Colonic mucosa (tissue), 4 donors: ENCODE measurements at regions not wholly inside any gene's neighbourhood (a gene's known extent, or its start where the extent isn't known, plus 50 kb on each side); places are given as distances from the start of the nearest gene placed in this dataset.
"Not testable (repeated sequence)": the region's sequence is repeated elsewhere in the genome, so short reads cannot be mapped to it uniquely, and the experiment has no call there.

Experiments used
- DNase-seq: peaks from one replicate; pipeline ENCODE4 v3.0.0-alpha.2; 2020
- H3K27ac ChIP-seq: fragments of 200-600 bp; one replicate; pipeline ENCODE4 v1.8.0; 2021
- H3K27me3 ChIP-seq: fragments of 200-600 bp; one replicate; pipeline ENCODE4 v1.8.0; 2021
- H3K36me3 ChIP-seq: fragments of 200-600 bp; one replicate; pipeline ENCODE4 v1.8.0; 2021
- H3K4me1 ChIP-seq: fragments of 200-600 bp; one replicate; pipeline ENCODE4 v1.8.0; 2021; ENCODE audit warnings: mild to moderate bottlenecking
- H3K4me3 ChIP-seq: fragments of 200-600 bp; one replicate; pipeline ENCODE4 v1.8.0; 2021
- H3K9ac ChIP-seq, 2 donors: one replicate each; pipeline ENCODE4 v1.7.0; 2013; ENCODE audit warnings: control low read depth in 2 of 2, low read depth in 2 of 2, low read length in 2 of 2
- H3K9me3 ChIP-seq: fragments of 200-600 bp; one replicate; pipeline ENCODE4 v1.8.0; 2021
- intact Hi-C: fragments of 100-400 bp; cut with DNase I; formaldehyde crosslinking; loops from one replicate; pipeline ENCODE4 v1.14.1; 2022
- TF ChIP-seq, protein P1 (sequence below): fragments of 200-600 bp; IDR thresholded peaks from one replicate; pipeline ENCODE4 v1.8.0; 2022; ENCODE audit warnings: antibody characterized with exemption, mild to moderate bottlenecking
- donor health status: healthy.
- donor health status: DM: no; HTN: no; CAD: no.
- donor health status: DM: no; HTN: no; CAD: no.

DNA sequence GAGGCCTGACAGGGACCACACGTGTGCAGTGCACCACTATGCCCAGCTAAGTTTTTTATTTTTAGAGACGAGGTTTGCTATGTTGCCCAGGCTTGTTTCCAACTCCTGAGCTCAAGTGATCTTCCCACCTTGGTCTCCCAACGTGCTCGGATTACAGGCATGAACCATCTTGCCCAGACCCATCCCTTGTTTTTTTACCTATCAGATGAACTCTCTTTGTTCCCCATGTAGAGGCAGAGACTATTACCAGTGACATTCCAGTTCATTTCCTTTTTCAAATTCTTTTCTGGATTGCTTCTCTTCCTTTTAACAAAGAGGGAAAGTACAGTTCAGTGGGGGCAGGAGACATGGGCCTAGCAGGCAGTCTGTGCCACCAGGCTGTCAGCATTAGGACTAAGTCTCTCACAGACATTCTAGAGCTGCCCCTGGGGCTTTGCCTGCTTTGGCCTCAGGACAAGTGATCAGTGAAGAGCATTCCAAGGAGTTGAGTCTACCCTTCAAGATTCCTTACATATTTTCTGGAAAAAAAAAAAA, 103.5 kb upstream of the SLC7A14 start:
- TF ChIP-seq, protein P1, sequence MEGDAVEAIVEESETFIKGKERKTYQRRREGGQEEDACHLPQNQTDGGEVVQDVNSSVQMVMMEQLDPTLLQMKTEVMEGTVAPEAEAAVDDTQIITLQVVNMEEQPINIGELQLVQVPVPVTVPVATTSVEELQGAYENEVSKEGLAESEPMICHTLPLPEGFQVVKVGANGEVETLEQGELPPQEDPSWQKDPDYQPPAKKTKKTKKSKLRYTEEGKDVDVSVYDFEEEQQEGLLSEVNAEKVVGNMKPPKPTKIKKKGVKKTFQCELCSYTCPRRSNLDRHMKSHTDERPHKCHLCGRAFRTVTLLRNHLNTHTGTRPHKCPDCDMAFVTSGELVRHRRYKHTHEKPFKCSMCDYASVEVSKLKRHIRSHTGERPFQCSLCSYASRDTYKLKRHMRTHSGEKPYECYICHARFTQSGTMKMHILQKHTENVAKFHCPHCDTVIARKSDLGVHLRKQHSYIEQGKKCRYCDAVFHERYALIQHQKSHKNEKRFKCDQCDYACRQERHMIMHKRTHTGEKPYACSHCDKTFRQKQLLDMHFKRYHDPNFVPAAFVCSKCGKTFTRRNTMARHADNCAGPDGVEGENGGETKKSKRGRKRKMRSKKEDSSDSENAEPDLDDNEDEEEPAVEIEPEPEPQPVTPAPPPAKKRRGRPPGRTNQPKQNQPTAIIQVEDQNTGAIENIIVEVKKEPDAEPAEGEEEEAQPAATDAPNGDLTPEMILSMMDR: no peak
- no peak overlapping the region for H3K9ac ChIP-seq

DNA sequence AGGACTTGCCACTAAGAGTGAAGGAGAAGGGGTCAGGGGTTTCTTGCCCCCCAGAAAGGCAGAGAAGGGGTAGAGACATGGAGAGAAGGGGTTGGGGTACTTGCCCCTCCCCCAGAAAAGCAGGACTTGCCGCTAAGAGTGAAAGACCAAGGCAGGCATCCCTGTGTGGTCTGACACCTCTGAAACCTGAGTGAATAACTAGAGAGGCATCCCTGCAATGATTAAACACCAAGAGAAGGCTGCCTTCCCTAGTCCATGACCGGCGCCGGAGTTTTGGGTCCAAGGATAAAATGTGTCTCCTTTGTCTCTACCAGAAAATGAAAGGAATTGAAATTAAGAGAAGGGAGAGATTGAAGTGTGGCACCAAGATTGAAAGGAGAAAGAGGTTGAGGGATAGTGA, 102.3 kb upstream of the SLC7A14 start:
- intact Hi-C loops, H3K27ac ChIP-seq, H3K36me3 ChIP-seq, H3K4me3 ChIP-seq, H3K4me1 ChIP-seq, DNase-seq, H3K9me3 ChIP-seq, H3K27me3 ChIP-seq, H3K9ac ChIP-seq: not testable (repeated sequence)

More for the DNA sequence above, 103.5 kb upstream of the SLC7A14 start:
- intact Hi-C loops: no loop called here
- Histone ChIP-seq H3K27me3 (no peaks in the 10 kb centered on the region), H3K36me3 (no peaks in the 10 kb centered on the region), H3K4me3 (no peak overlapping the region), H3K4me1 (no peaks in the 10 kb centered on the region), H3K27ac (no peak overlapping the region), H3K9me3 (no peaks in the 10 kb centered on the region)
- no peak for DNase-seq

DNA sequence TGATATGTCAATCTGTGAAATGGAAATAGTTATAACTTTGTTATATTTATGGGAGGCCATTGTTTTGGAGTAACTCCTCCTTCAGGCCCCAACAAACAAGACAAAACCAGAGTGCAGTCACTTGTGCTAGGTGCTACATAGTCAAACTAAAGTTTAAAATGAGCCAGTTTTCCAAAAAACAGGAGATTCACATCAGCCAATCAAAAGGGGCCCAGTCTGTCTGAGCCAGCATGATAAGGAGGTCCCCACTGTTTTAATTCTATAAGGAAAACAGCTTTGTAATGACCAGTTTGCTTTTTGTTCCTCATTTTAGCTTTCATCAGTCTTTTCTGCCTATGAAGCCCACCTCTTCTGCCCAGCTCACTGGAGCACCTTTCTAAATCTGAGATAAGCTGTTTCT, 94.7 kb upstream of the SLC7A14 start:
- intact Hi-C loops: no loop called here
- TF ChIP-seq, protein P1: no peak
- no peaks in the 10 kb centered on the region for H3K27me3 ChIP-seq
- H3K36me3 ChIP-seq: no peaks in the 10 kb centered on the region
- H3K4me1 ChIP-seq: no peaks in the 10 kb centered on the region
- H3K4me3 ChIP-seq: no peak overlapping the region
- H3K27ac ChIP-seq: no peak overlapping the region
- H3K9me3 ChIP-seq: no peaks in the 10 kb centered on the region
- H3K9ac ChIP-seq: no peak overlapping the region
- DNase-seq: no peak

DNA sequence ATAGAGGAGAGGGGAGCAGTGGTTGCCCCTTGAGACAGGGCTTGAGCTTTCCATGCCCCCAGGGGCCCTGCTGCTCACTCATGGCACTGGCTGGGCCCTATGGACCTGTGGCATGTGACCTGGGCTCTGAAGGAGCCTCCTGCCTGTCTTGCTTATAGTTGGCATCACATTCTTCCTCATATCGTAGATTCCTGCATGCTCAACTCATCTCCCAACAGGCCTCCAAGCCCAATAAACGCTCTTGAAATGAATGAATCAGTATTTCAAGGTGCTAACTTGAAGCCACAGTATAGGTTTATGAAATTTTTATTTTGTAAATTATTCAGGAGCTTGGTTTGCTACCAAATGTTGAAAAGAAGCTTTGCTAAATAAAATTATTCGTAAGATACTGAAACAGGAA, 93.3 kb upstream of the SLC7A14 start:
- intact Hi-C loops: no loop called here
- H3K4me3 ChIP-seq: no peak overlapping the region
- DNase-seq: no peak
- H3K36me3 ChIP-seq: no peaks in the 10 kb centered on the region
- H3K9ac ChIP-seq: no peak overlapping the region
- H3K27me3 ChIP-seq: no peaks in the 10 kb centered on the region
- H3K9me3 ChIP-seq: no peaks in the 10 kb centered on the region
- TF ChIP-seq, protein P1: no peak
- no peak overlapping the region for H3K27ac ChIP-seq
- H3K4me1 ChIP-seq: no peaks in the 10 kb centered on the region

DNA sequence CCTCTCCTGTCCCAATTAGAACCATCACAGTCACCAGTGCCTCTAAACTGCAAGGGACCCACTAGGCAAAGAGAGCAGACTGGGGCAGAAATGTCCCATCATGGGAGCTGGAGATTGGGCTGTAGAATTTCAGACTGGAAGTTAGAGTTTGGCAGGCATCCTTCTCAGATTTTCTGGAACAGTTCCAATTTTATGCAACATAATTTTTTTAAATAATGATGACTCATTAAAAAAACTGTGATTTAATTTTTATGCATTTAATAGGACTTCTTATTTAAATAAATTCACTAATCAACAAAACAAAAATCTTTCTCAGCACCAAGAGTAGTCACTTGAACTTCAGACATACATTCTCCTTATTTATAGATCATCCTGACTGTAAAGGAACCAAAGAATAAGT, 84.6 kb upstream of the SLC7A14 start:
- Histone ChIP-seq H3K4me1 (no peaks in the 10 kb centered on the region), H3K27ac (no peak overlapping the region), H3K27me3 (no peaks in the 10 kb centered on the region), H3K9ac (no peak overlapping the region), H3K9me3 (no peaks in the 10 kb centered on the region), H3K36me3 (no peaks in the 10 kb centered on the region), H3K4me3 (no peak overlapping the region)
- DNase-seq: no peak
- intact Hi-C loops: no loop called here
- TF ChIP-seq, protein P1: no peak

DNA sequence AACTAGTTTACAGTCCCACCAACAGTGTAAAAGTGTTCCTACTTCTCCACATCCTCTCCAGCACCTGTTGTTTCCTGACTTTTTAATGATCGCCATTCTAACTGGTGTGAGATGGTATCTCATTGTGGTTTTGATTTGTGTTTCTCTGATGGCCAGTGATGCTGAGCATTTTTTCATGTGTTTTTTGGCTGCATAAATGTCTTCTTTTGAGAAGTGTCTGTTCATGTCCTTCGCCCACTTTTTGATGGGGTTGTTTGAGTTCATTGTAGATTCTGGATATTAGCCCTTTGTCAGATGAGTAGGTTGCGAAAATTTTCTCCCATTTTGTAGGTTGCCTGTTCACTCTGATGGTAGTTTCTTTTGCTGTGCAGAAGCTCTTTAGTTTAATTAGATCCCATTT, 77.1 kb upstream of the SLC7A14 start:
- H3K9me3 ChIP-seq, H3K36me3 ChIP-seq, H3K4me1 ChIP-seq, H3K9ac ChIP-seq, intact Hi-C loops, DNase-seq, H3K4me3 ChIP-seq, H3K27ac ChIP-seq, H3K27me3 ChIP-seq: not testable (repeated sequence)

DNA sequence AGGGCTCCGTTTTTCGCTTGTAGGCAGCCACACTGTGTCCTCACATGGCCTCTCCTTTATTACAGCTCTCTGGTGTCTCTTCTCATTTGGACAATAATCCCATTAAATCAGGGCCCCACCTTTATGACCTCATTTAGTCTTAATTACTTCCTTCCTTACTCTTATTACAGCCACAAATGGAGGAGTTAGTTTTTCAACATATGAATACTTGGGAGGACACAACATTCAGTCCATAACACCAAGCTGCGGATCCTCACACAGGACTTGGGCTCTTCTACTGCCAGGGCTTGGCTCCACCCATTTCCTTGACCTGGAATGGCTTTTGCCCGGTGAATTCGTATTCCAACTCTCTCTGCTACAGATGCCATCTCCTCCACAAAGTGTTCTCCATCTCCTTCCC, 74.3 kb upstream of the SLC7A14 start:
- TF ChIP-seq, protein P1: no peak
- DNase-seq: no peak
- no peaks in the 10 kb centered on the region for H3K36me3 ChIP-seq
- H3K27ac ChIP-seq: no peak overlapping the region
- no peaks in the 10 kb centered on the region for H3K4me1 ChIP-seq
- H3K27me3 ChIP-seq: no peaks in the 10 kb centered on the region
- no peak overlapping the region for H3K9ac ChIP-seq
- intact Hi-C loops: no loop called here
- no peaks in the 10 kb centered on the region for H3K9me3 ChIP-seq
- no peak overlapping the region for H3K4me3 ChIP-seq
